HG03139 (cell line): ENCODE measurements at regions not wholly inside any gene's neighbourhood (a gene's known extent, or its start where the extent isn't known, plus 50 kb on each side); places are given as distances from the start of the nearest gene placed in this dataset.
"Not testable (repeated sequence)": the region's sequence is repeated elsewhere in the genome, so short reads cannot be mapped to it uniquely, and the experiment has no call there.

Source experiments
- ATAC-seq: cut with Tn5 transposase; IDR thresholded peaks from one replicate; pipeline ENCODE4 v1.9.1; 2021; ENCODE audit not compliant: unreplicated experiment

DNA sequence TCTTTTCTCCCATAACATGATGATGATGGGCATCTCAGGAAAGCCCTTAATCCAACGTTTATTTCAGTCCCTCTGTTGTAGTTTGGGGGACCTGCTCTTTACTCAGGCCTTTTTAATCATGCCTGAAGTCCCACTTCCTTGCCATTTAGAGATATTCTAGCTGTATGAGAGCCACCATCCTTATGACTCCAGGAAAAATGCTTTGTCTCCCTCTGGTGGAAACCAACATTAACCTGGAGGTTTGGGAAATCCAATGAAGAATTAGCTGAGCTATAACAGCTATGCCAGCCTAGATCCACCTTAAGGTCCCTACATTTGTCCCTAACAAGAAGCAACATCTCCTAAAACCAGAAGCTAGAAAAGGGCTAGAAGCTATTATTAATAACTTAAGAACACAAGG is 1399.1 kb downstream of the LRFN5 start:
- no peak for ATAC-seq

DNA sequence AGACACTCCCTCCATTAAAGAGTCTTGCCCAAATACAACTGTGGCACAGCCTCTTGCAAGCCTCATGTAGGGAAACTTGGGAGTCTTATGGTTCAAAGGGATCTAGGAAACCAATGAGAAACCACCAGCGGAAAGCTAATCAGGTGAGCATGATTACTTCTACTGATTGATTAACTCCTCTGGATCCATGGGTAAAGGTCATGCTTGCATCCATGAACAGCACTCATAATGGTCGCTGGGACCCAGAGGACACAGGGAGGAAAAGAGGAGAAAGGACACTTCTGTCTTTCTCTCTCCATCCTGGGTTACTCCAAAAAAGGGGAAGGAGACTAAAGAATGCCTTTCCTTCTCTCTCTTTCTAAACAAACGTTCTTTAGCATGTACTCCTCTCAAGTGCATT is 1397.2 kb downstream of the LRFN5 start:
- ATAC-seq: no peak

DNA sequence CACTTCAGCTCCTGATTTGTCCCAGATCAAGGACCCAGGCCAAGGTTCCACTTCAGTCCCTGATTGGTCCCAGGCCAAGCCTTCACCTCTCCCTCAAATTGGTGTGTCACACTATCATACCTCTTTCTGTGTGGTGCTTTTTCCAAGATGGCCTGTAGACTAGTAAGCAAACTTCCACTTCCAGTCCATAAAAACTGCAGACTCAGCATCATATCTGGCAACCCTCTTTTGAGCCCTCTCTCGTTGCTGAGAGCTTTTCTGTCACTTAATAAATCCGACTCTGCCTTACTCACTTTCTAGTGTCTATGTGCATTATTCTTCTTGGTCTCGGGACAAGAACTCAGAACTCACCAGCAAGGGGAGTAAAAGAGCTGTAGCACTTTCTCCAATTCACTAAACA is 1395.1 kb downstream of the LRFN5 start:
- no peak for ATAC-seq

DNA sequence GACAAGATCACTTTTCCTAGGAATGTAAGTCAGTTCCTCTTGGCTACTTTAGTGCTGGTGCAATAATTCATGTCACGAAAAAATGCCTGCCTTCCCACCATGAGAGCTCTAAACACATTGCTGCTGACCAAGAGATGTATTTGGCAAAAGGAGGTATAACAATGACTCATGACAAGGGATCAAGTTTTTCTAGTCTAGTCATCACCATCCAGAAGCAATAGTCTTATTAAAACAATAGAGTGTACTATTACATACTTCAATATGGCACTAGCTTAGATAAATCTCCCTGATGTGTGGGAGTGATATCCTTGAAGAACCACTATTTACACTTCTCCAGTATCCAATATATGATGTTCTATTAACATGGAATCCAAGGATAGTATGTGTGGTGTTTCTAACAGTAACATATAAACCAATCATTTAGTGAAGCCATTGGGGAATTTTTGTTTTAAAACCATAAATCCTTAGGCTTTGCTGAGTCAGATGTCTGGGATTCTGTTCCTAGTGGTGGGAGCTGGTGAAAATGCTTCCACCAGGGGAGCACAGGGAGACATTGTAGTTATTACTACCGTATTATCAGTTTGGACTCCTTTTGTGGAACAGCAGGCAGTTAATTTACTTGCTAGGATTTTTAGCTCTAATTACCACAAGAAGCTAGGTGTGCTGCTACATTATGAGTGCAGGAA is 1387.5 kb downstream of the LRFN5 start:
- ATAC-seq: no peak

DNA sequence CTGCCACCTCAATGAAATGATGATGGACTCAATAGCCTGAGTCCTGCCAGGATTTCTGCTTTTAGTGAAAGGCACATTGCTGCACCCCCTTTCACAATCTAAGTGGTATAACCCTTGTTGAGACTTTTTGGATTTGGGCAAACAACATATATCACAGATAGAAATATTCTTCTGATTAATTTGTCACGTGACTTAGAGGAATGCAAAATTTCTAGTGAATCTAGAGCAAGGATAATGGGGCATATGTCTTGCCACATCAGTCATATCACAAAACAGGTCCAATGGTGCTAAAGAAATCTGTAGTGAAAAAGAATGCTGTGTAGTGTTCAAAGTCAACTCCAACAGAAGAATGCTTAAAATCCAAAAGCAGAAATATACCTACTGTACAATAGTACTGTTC is 1386.3 kb downstream of the LRFN5 start:
- no peak for ATAC-seq

DNA sequence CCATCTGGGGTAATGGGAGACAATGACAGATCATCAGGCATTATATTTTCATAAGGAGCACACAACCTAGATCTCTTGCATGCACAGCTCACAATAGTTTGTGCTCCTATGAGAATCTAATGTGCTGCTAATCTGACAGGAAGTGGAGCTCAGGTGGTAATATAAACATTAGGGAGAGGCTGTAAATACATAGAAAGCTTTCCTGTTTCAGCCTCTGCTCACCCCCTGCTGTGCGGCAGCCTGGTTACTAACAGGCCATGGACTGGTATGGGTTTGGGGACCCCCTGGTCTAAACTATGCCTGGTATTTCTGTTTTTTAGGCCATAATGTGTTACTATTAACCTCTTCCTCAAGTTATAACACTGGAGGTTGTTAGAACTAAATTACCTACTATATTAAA is 1373.7 kb downstream of the LRFN5 start:
- no peak for ATAC-seq

DNA sequence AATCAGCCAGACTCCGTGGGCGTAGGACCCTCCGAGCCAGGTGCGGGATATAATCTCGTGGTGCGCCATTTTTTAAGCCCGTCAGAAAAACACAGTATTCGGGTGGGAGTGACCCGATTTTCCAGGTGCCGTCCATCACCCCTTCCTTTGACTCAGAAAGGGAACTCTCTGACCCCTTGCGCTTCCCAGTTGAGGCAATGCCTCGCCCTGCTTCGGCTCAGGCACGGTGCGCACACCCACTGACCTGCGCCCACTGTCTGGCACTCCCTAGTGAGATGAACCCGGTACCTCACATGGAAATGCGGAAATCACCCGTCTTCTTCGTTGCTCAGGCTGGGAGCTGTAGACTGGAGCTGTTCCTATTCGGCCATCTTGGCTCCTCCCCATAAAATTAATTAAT is 1366.5 kb downstream of the LRFN5 start:
- not testable (repeated sequence) for ATAC-seq

DNA sequence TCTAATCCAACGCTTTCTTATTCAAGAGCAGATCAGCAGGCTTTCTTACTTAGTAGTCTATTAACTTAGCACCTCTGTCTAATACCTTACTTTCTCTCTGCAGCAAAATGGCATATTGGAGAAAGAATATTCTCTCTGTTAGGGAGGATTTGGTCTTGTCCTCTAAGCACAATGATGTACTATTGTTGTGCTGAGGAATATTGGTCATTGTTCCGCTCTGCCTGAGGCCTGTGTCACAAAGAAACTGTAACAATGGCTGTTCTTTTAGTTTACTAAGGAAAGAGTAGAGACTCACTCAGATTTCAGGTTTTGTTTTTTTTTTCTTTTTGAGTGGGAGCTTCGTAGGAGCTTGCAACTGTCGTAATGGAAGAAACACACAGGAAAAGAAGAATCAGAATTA is 1358.8 kb downstream of the LRFN5 start:
- no peak for ATAC-seq

DNA sequence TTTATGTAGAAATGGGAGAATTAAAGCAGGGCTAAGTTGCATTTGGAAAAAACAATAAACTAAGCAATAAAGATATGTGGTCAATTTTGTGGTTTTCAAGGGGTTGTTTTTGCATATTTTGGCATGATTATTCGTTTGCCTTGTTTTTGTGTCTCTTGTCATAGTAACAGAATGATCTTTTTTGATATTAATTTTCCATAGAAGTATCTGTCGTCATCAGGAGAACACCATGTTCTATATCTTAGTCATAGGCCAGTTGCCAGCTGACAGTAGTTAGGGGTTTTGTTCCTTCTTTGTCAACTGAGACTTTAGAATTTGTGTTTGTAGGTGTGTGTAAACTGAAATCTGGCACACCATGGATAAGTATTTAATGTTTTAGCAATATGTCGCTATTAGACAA is 1354.8 kb downstream of the LRFN5 start:
- ATAC-seq: no peak

DNA sequence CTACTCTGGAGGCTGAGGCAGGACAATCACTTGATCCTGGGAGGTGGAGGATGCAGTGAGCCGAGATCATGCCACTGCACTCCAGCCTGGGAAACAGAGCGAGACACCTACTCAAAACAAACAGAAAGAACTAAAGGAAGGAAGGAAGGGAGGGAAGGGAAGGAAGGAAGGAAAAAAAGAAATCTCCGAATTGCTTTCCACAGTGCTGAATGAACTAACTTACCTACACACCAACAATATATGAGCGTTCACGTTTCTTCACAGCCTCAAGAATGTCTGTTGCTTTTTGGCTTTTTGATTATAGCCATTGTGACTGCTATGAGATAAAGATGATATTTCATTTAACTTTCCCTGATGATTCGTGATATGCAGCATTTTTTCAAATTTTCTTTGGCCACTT is 1343.7 kb downstream of the LRFN5 start:
- no peak for ATAC-seq

DNA sequence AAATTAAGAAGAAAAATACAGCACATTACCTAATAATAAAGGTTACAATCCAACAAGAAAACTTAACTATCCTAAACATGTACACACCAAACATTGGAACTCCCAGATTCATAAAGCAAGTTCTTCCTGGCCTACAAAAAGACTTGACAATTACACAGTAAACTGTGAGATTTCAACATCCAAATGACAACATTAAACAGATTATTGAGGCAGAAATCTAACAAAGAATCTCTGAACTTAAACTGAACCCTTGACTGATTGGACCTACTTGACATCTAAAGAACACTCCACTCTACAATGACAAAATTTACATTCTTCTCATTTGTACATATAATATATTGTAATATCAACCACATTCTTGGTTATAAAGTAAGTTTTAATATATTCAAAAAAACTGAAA is 1341.3 kb downstream of the LRFN5 start:
- ATAC-seq: no peak

DNA sequence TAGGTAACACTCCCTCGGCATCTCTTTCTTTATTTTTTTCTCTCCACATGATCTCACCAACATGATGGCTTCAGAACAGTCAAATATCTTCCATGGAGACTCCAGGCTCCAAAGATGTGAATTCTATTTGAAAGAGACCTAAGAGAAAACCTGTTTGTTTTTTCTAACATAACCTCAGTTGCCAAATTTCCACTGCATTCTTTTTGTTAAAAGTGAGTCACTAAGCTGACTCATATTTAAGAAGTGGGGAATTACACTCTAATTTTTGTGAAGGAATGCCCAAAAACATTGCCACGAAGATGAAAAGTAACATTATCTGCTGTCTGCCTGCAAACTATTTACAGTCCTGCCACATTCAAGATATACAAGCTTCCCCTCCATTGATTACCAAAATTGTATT is 1337.6 kb downstream of the LRFN5 start:
- no peak for ATAC-seq

DNA sequence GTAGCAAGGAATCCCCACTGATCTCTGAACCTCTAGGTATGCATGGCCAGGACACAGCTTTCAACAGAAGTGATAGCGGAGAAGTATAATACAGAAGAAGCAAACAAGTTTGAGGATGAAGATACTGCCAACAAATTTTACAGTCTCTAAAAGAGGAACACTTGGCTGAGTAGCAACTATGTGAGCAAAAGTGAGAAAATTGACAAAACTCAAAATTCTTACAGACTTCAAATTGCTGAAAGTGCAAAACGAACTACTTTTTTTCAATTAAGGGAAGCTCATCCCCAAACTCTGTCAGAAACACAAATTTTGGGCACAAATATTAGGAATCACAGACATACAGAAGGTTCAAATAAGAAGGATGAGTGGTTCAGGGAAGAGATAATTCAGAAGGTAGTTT is 1324.6 kb downstream of the LRFN5 start:
- ATAC-seq: no peak

DNA sequence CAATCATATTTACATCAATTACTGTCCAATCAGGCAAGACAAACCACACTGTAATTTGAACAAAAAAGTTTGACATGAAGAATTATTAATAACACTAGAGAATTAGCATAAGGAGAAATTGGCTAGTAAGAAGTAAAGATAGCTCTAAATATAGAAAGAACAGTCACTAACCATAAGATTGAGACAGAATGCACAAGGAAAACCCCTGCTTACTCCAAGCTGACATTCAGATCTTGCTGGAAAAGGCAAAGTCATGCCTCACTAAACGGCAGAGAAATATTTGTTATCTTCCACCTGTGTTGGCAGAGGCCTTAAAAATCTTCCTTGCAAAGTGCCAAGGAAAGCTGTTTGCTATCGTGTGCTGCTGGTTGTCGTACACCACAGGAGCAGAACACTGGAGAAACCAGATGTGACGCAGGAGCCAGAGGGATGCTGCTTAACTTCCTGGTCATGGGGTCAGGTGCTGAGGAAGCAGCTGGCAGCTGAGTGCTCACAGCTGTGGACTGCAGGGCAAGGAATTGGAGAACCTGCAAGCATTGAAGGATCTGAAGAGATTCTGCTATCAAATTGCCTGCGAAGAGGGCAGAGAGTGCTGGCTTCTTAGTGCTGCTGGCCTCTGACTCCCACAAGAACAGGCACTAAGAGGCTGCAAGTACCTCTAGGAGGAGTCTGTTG is 1323.3 kb downstream of the LRFN5 start:
- no peak for ATAC-seq

DNA sequence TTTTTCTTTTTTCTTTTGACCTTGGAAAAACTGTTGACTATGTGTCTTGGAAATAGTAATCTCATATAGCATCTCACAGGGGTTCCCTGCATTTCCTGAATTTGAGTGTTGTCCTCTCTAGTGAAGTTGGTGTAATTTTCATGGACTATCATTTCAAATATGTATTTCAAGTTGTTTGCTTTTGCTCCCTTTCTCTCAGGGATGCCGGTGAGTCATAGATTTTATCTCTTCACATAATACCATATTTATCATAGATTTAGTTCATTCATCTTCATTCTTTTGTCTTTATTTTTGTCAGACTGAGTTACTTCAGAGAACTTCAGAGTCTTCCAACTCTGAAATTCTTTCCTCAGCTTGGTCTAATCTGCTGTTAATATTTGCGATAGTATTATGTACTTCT is 1320.6 kb downstream of the LRFN5 start:
- ATAC-seq: no peak

DNA sequence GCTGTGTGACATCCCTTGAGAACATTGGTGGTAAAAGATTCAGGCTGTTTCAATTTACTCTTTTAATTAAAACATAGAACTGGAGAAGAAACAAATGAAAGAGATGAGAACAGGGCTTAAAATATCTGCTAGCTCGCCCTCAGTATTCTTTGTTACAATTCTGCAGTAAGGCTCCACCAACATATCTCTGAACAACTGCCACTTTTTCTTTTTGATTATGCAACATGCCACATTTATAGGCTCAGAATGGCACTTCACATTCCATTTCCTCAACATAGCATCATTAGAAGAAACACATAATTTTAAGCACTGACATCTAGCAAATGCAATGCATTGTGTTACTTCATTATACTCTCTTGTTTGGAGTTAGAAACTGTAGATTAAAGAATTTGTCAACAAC is 1315.2 kb downstream of the LRFN5 start:
- no peak for ATAC-seq

DNA sequence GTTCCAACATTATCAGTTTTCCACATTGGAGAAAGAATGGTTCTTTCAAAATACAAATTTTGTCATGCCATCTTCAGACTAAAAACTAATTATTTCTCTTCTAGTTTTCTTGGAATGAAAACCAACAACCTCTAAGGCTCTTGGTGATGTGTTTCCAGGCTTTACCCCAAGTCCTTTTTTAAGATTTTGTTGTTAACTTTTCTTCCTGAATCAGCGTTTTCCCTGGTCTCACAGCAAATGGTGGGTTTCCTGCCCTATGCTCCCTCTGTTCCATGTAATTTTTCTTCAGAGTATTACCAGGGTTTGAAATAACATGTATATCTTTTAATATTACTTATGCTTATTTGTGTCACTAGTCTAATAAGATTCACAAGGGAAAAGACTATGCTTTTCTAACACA is 1311.9 kb downstream of the LRFN5 start:
- no peak for ATAC-seq

DNA sequence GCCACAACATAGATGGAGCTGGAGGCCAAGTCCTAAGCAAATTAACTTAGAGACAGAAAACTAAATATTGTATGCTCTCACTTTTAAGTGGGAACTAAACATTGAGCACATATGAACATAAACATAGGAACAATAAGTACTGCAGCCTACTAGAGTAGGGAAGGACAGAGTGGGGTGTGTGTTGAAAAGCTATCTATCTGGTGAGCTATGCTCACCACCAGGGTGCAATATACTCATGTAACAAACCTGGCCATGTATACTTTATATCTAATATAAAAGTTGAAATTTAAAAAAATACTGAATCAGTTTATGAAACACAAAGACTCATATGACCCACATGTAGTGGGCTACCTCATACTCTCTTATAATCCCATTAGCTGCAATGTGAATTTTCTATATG is 1305.0 kb downstream of the LRFN5 start:
- ATAC-seq: no peak

DNA sequence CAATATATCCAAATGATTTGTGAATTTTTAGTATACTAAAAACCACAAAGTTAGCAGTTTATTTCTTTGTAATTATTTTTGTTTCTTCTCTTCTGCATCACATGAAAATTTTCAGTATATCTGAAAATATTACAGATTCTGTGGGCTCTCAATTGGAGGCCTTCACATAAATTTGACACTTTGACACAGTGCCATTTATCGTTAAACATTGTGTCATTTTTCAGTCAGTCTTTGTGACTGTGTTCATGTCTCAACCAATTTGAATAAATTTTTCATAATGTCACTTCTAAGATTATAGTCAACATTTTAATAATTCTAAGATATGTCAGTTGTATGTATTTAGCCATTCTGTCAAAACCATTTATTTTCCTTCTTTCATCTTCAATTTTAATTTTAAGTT is 1303.0 kb downstream of the LRFN5 start:
- no peak for ATAC-seq

DNA sequence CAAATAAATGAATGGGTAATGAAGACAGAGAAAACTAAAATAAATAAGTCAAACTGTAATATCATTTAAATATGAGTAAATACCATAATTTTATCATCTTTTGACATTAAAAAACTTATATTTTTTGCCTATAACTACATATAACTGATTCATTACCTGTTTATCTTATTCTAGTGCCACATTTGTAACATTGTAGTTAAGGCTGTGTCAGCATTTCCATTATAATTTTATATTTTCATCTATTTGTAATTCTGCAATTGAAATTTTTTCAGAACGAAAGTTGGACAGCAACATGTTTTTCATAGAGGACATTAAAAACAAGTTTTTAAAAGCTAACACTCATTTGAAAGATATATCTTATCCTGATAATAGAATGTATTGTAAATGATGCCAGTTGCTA is 1286.5 kb downstream of the LRFN5 start:
- no peak for ATAC-seq

DNA sequence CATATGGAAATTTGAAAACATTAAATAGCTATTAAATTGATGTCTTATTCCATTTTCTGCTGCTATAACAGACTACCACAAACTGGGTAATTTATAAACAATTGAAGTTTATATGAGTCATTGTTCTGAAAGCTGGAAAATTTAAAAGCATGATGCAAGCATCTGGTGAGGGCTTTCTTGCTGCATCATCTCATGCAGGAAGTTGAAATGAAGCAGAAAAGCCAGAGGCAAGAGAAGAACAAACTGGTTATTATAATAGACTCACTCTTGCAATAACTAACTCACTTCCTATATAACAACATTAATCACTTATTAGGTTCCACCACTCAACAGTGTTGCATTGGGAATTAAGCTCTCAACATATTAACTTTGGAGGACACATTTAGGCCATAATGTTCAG is 1277.4 kb downstream of the LRFN5 start:
- ATAC-seq: no peak

DNA sequence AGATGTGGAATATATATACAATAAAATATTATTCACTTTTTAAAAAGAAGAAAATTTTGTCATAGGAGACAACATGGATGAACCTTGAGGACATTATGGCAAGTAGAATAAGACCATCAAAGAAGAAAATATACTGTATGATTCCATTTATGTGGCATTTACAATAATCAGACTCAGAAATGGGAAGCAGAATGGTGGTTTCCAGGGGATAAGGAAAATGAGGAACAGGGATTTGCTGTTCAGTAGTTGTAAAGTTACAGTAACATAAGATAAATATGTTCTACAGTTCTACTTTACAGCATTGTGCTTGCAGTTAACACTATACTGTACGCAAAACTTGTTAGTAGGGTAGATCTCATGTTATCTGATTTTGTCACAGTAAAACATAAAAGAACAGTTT is 1271.0 kb downstream of the LRFN5 start:
- no peak for ATAC-seq

DNA sequence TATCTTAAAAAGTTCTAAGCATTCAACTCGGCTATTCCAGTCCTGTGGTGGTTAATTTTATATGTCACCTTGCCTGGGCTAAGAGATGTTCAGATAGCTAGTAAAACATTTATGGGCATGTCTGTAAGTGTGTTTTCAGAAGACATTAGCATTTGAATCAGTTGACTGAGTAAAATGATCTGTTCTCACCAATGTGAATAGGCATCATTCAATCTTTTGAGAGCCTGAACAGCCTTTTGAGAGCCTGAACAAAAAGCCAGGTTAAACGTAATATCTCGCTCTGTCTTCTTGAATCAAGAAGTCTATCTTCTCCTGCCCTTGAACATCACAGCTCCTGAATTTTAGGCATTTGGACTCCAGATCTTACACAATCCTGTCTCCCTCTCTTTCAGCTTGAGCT is 1266.1 kb downstream of the LRFN5 start:
- no peak for ATAC-seq
